GM10266 (cell line): ENCODE measurements at regions not wholly inside any gene's neighbourhood (a gene's known extent, or its start where the extent isn't known, plus 50 kb on each side); places are given as distances from the start of the nearest gene placed in this dataset.
"Not testable (repeated sequence)": the region's sequence is repeated elsewhere in the genome, so short reads cannot be mapped to it uniquely, and the experiment has no call there.

Source experiments
- DNase-seq: peaks from one replicate; pipeline ENCODE4 v3.0.0; 2012; ENCODE audit errors: extremely low spot score
- CTCF ChIP-seq: IDR thresholded peaks from 2 replicates; pipeline ENCODE4 v1.5.1; 2012; ENCODE audit warnings: mild to moderate bottlenecking, low read depth; ENCODE audit not compliant: control insufficient read depth, insufficient read depth; ENCODE audit errors: missing control alignments

DNA sequence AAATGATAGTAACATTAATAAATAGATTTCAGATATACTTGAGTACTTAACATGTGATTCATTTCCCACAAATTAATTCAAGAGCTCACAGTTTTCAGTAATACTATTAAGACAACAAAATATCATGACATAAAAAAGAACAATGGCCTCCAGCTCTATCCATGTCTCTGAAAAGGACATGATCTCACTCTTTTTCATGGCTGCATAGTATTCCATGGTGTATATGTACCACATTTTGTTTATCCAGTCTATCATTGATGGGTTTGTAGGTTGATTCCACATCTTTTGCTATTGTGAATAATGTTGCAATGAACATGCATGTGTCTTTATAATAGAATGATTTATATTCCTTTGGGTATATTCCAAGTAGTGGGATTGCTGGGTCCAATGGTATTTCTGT lies 1012.8 kb upstream of the ALCAM start:
- TF ChIP-seq CTCF: no peak
- DNase-seq: no peak

DNA sequence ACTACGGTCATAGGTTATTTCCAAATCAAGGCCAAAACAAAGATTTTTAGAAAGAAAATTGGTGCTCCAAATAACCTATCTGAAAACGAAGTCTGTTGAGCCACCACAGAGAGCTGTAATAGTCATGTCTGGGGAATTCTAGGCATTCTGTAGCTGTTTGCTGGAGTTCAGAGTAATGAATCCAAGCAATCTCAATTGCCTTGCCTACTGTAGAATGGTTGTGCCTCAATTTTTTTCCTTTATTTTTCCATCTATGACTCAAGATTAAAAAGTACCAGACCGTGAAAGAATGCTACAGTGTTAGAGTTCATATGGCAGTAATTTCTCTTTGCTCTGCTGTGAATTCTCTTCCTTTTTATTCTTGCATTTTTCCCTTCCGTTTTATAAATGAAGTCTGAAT lies 1007.2 kb upstream of the ALCAM start:
- no peak for DNase-seq
- no peak for TF ChIP-seq CTCF

GRCh38 chr3:104360038-104360437 lies 1006.7 kb upstream of the ALCAM start:
- TF ChIP-seq CTCF: no peak
- DNase-seq: no peak

DNA sequence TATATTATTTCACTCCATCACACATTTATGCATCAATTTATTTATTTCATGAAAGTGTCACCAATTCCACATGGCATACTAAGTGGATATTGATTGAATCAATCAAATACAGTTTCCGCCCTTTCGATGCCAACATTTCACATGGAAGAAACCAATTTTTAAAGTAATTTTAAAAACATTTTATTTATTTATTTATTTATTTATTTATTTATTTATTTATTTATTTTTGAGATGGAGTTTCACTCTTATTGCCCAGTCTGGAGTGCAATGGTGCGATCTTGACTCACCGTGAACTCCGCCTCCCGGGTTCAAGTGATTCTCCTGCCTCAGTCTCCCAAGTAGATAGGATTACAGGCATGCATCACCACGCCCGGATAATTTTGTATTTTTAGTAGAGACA lies 1005.0 kb upstream of the ALCAM start:
- DNase-seq: not testable (repeated sequence)

GRCh38 chr3:104362319-104362718 lies 1004.4 kb upstream of the ALCAM start:
- DNase-seq: no peak
- TF ChIP-seq CTCF: no peak

GRCh38 chr3:104367000-104367399 lies 999.7 kb upstream of the ALCAM start:
- TF ChIP-seq CTCF: no peak
- no peak for DNase-seq

DNA sequence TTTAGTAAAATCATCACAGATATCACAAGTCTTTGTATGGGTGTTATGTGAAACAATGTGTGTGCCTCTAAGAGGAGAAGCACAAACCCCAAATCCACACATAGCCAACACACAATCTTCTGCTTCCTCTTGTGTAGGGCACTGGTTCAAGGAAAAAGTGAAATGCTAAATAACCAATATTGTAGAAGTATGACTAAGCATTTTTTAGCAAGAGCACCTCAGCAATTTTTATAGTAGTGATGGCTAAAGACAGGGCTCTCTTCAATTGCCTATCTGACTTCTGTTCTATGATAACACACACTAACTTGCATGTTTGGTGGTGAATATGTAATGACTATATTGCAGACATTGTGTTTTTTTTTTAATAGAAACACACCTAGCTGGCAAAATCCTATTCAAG lies 997.9 kb upstream of the ALCAM start:
- TF ChIP-seq CTCF: no peak
- DNase-seq: no peak

DNA sequence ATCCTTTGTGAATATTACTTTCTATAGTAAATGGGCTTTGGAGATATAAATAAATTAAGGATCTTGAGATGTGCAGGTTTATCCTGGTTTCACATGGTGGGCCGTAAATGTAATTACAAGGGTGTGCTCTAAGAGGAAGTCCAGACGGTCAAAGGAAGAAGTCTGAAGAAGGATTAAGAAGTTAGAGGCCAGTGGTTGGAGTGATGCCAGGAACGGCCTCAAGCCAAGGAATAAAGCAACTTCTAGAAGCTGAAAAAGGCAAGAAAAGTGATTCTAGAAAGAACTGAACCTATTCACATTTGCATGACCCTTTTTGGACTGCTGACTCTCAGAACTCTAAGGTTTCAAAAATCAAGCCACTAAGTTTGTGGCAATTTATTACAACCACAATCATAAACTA lies 981.3 kb upstream of the ALCAM start:
- no peak for TF ChIP-seq CTCF
- DNase-seq: no peak
